ENCODE measurements at regions not wholly inside any gene's neighbourhood (a gene's known extent, or its start where the extent isn't known, plus 50 kb on each side); places are given as distances from the start of the nearest gene placed in this dataset.

DNA sequence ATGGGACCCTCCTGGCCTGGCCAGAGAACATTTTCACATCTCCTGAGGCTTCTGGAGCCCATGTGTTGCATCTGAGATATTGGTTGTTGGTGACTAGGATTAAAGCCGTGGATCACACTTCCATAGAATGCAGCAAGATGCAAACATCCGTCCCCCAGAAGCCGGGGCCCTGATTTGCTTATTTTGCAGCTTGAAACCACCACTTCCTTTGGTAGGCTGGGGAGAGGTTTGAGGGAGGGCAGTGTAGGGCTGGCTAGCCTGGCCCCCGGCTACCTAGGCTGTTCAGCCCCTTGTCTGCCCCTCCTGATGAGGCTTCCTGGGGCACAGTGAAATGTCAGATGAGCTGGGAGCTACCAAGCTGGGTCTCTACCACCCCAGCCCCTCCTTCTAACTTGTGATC is 209.7 kb upstream of the PWP1 start:
- H3K9me3 ChIP-seq (replicated peaks in 1 of 3): no peaks in the 10 kb centered on the region
- no peak overlapping the region for H3K27ac ChIP-seq
- no peaks in the 10 kb centered on the region for H3K36me3 ChIP-seq (replicated peaks in 1 of 2)
- TF ChIP-seq, protein P1, sequence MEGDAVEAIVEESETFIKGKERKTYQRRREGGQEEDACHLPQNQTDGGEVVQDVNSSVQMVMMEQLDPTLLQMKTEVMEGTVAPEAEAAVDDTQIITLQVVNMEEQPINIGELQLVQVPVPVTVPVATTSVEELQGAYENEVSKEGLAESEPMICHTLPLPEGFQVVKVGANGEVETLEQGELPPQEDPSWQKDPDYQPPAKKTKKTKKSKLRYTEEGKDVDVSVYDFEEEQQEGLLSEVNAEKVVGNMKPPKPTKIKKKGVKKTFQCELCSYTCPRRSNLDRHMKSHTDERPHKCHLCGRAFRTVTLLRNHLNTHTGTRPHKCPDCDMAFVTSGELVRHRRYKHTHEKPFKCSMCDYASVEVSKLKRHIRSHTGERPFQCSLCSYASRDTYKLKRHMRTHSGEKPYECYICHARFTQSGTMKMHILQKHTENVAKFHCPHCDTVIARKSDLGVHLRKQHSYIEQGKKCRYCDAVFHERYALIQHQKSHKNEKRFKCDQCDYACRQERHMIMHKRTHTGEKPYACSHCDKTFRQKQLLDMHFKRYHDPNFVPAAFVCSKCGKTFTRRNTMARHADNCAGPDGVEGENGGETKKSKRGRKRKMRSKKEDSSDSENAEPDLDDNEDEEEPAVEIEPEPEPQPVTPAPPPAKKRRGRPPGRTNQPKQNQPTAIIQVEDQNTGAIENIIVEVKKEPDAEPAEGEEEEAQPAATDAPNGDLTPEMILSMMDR (IDR thresholded peaks at IDR 0.05): no peak
- no peak for TF ChIP-seq POLR2A (IDR thresholded peaks at IDR 0.05)
- no peak overlapping the region for H3K4me3 ChIP-seq
- intact Hi-C loops (cut with DNase I): no loop called here
- H3K27me3 ChIP-seq: no peaks in the 10 kb centered on the region
- 79 to 92% (median 84%) methylated on average over 4 of the region's 4 CpGs for WGBS, 4 donors
- DNase-seq: no peak
- no peaks in the 10 kb centered on the region for H3K4me1 ChIP-seq (replicated peaks in 1 of 2)

DNA sequence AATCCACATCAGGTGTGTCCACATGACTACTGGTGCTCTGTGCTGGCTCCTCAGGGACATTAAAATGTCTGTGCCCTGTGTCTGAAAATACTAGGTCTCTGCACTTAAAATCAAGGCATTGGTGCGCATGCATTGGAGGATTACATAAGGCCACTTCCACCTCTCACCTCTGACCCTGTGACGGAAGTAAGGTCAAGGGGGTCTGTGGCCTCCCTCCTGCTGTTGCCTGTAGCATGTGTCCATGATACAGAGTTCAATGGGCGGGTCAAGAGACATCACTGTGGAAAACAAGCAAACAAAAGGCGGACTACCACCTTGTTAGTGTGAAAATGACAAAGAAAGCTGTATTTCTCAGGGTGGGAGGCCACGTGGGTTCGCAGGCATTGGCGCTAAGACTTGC is 208.6 kb upstream of the PWP1 start:
- TF ChIP-seq, protein P1 (IDR thresholded peaks at IDR 0.05): no peak
- TF ChIP-seq POLR2A (IDR thresholded peaks at IDR 0.05): no peak
- Histone ChIP-seq H3K27me3 (no peaks in the 10 kb centered on the region), H3K4me3 (no peak overlapping the region), H3K27ac (no peak overlapping the region), H3K4me1 (replicated peaks in 1 of 2) (no peaks in the 10 kb centered on the region), H3K36me3 (replicated peaks in 1 of 2) (no peaks in the 10 kb centered on the region), H3K9me3 (replicated peaks in 1 of 3) (no peaks in the 10 kb centered on the region)
- 89 to 94% (median 93%) methylated on average over 7 of the region's 7 CpGs for WGBS, 4 donors
- intact Hi-C loops (cut with DNase I): no loop called here
- DNase-seq: no peak

DNA sequence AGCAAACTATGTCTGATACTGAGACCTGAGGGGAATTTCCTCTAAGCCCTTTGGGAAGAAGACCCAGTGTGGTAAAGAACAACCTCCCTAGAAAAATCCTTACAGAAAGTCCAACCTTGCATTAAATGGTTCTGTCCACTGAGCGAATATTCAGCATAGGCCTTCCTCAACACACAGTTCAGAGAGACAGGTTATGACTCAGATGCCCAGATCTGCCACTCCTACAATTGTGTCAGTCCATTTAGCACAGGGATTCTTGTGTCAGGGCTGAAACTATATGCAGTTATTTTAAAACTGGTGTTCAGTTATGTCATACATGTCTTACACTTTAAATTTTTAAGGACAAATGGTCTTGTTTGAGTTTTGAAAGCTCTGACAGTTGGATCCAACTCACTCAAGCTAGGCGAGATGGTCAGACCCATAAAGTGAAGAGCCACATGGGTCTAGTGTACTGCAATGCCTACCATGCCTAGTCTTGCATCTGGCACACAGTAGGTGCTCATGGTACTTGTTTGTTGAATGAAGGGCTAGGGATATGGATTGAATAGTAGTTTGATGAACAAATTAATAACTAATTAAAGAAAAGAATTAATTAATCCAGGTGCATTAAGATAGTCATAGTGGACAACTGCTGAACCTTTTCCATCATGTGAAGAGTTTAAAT is 207.5 kb upstream of the PWP1 start:
- intact Hi-C loops (cut with DNase I): no loop called here
- H3K4me1 ChIP-seq (replicated peaks in 1 of 2): no peaks in the 10 kb centered on the region
- no peaks in the 10 kb centered on the region for H3K36me3 ChIP-seq (replicated peaks in 1 of 2)
- H3K9me3 ChIP-seq (replicated peaks in 1 of 3): no peaks in the 10 kb centered on the region
- no peak for TF ChIP-seq POLR2A (IDR thresholded peaks at IDR 0.05)
- TF ChIP-seq, protein P1 (IDR thresholded peaks at IDR 0.05): no peak
- 90 to 97% (median 95%) methylated on average over 2 of the region's 2 CpGs for WGBS, 4 donors
- H3K27ac ChIP-seq: no peak overlapping the region
- DNase-seq: no peak
- H3K4me3 ChIP-seq: no peak overlapping the region
- no peaks in the 10 kb centered on the region for H3K27me3 ChIP-seq

DNA sequence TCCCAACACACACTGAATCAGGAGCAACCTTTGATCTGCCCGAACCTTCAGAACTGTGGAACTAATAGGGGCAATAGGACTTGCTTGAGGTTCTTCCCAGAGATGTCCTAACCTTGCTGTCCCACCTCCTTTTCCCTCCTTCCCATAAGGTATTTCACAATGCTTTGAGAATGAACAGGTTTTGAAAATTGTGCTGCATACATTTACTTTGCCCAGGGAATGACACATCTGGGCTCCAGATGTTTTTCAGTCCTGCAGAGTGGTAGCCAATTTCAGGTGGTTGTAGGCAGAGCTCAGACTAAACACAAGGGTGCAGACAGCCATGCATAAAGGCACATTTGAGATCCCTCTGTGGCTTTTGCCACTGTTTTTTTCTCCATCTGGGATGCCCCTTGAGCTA is 206.7 kb upstream of the PWP1 start:
- H3K27me3 ChIP-seq: no peaks in the 10 kb centered on the region
- TF ChIP-seq POLR2A (IDR thresholded peaks at IDR 0.05): no peak
- TF ChIP-seq, protein P1 (IDR thresholded peaks at IDR 0.05): no peak
- WGBS, 4 donors: 81 to 96% (median 91%) methylated on average over 1 of the region's 1 CpG
- H3K4me1 ChIP-seq (replicated peaks in 1 of 2): no peaks in the 10 kb centered on the region
- intact Hi-C loops (cut with DNase I): no loop called here
- no peak for DNase-seq
- H3K4me3 ChIP-seq: no peak overlapping the region
- no peak overlapping the region for H3K27ac ChIP-seq
- H3K36me3 ChIP-seq (replicated peaks in 1 of 2): no peaks in the 10 kb centered on the region
- no peaks in the 10 kb centered on the region for H3K9me3 ChIP-seq (replicated peaks in 1 of 3)
